Upper lobe of left lung (tissue), 4 donors: ENCODE measurements at regions not wholly inside any gene's neighbourhood (a gene's known extent, or its start where the extent isn't known, plus 50 kb on each side); places are given as distances from the start of the nearest gene placed in this dataset.

Experiments
- POLR2A ChIP-seq, 4 donors: fragments of 450-650 bp; IDR thresholded peaks; one replicate each; pipeline ENCODE4 v1.5.1; 2016 to 2017; ENCODE audit warnings: antibody characterized with exemption in 4 of 4, mild to moderate bottlenecking in 2 of 4
- TF ChIP-seq, protein P1 (sequence below), 6 experiments: fragments of 450-650 bp in 4 of 6; fragments of 200-600 bp in 2 of 6; sonication (generic) in 2 of 6; IDR thresholded peaks; one replicate each; pipeline ENCODE4 v1.5.1; 2016 to 2019; ENCODE audit warnings: antibody characterized with exemption in 6 of 6

DNA sequence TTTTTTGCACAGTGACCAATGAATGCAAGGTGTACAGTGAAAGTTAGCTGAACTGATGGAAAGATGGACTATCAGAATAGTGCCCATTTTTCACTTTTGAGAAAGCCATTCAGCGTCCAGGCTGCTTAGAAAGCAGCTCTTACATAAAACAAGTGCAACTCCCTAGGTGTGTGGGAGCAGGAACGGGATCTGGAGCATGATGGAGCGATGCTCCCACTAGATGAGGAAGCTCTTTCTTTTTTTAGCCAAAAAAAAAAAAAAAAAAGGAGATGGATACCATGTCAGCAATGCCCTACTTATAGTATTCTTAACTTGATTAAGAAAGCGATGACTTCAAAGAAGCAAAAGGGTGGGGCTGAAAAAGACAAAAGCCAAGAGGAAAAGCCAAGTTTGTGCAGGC, 925.5 kb downstream of the GATA3 start:
- no peak for TF ChIP-seq POLR2A (IDR thresholded peaks at IDR 0.05)
- TF ChIP-seq, protein P1, sequence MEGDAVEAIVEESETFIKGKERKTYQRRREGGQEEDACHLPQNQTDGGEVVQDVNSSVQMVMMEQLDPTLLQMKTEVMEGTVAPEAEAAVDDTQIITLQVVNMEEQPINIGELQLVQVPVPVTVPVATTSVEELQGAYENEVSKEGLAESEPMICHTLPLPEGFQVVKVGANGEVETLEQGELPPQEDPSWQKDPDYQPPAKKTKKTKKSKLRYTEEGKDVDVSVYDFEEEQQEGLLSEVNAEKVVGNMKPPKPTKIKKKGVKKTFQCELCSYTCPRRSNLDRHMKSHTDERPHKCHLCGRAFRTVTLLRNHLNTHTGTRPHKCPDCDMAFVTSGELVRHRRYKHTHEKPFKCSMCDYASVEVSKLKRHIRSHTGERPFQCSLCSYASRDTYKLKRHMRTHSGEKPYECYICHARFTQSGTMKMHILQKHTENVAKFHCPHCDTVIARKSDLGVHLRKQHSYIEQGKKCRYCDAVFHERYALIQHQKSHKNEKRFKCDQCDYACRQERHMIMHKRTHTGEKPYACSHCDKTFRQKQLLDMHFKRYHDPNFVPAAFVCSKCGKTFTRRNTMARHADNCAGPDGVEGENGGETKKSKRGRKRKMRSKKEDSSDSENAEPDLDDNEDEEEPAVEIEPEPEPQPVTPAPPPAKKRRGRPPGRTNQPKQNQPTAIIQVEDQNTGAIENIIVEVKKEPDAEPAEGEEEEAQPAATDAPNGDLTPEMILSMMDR (IDR thresholded peaks at IDR 0.05): no peak
